ENCODE measurements at regions not wholly inside any gene's neighbourhood (a gene's known extent, or its start where the extent isn't known, plus 50 kb on each side); places are given as distances from the start of the nearest gene placed in this dataset.

- TF ChIP-seq, protein P1, sequence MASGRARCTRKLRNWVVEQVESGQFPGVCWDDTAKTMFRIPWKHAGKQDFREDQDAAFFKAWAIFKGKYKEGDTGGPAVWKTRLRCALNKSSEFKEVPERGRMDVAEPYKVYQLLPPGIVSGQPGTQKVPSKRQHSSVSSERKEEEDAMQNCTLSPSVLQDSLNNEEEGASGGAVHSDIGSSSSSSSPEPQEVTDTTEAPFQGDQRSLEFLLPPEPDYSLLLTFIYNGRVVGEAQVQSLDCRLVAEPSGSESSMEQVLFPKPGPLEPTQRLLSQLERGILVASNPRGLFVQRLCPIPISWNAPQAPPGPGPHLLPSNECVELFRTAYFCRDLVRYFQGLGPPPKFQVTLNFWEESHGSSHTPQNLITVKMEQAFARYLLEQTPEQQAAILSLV (tag; IDR thresholded peaks at IDR 0.05): no peak
- TF ChIP-seq ZNF143 (CRISPR knock-in tag; IDR thresholded peaks at IDR 0.05): no peak
- no peak for TF ChIP-seq JUND (IDR thresholded peaks at IDR 0.05; ENCODE audit: borderline replicate concordance, low read depth, low read length)
- TF ChIP-seq JUND (tag; IDR thresholded peaks at IDR 0.05; ENCODE audit: borderline replicate concordance, low read depth, low read length): no peak
- no peak for TF ChIP-seq MCM2 (IDR thresholded peaks at IDR 0.05; ENCODE audit: low read depth)
- no peak for TF ChIP-seq EWSR1 (IDR thresholded peaks at IDR 0.05; ENCODE audit: borderline replicate concordance, low read depth, partially characterized antibody)
- TF ChIP-seq SIRT6 (IDR thresholded peaks at IDR 0.05; ENCODE audit: low read depth, low read length): no peak
- no peak for TF ChIP-seq SUPT5H (IDR thresholded peaks at IDR 0.05)
- no peak for TF ChIP-seq CBFA2T2 (conservative IDR thresholded peaks at IDR 0.05)
- TF ChIP-seq ETS1 (conservative IDR thresholded peaks at IDR 0.05; ENCODE audit: control insufficient read depth, low read depth, low read length): no peak
- TF ChIP-seq HDAC2 (IDR thresholded peaks at IDR 0.05): no peak
- no peak for TF ChIP-seq FOS (IDR thresholded peaks at IDR 0.05; ENCODE audit: extremely low read depth, insufficient read length)
These were observed 890.2 kb upstream of the NCAM2 start (continued) for GRCh38 chr21:20108016-20108415.

All from K562 (cell line).